T47D (cell line): ENCODE measurements at regions not wholly inside any gene's neighbourhood (a gene's known extent, or its start where the extent isn't known, plus 50 kb on each side); places are given as distances from the start of the nearest gene placed in this dataset.

Experiments used
- DNase-seq, 2 experiments: peaks; one replicate each; pipeline versions ENCODE4 v3.0.0 to v3.0.0-alpha.2; 2011 to 2012; ENCODE audit warnings: low read depth in 1 of 2, low spot score in 1 of 2
- JUND ChIP-seq: IDR thresholded peaks from 2 replicates; pipeline ENCODE4 v1.6.1; 2012; ENCODE audit warnings: low read depth
- in situ Hi-C: cut with HindIII; loops from 2 replicates; pipeline ENCODE4 v1.10.0; 2016; ENCODE audit warnings: low sequenced_read_pairs, low pct_unique_long_range_greater_than_20kb

DNA sequence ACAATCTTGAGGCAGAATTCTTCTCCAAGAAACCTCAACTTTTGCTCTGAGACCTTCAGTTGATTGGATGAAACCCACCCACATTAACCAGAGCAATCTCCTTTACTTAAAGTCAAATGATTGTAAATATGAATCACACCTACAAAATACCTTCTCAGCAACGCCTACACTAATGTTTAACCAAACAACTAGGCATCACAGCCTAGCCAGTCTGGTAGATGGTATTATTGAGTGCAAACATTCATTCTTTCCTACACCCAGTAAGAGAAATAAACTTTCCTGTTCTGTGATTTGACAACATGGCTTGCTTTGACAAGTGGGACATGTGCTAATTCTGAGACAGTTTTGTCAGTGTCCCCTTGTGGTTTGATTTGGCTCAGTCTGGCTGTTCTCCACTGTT is 252.2 kb downstream of the HACE1 start:
- in situ Hi-C loops: no loop called here
- TF ChIP-seq JUND: no peak
- no peak for DNase-seq

DNA sequence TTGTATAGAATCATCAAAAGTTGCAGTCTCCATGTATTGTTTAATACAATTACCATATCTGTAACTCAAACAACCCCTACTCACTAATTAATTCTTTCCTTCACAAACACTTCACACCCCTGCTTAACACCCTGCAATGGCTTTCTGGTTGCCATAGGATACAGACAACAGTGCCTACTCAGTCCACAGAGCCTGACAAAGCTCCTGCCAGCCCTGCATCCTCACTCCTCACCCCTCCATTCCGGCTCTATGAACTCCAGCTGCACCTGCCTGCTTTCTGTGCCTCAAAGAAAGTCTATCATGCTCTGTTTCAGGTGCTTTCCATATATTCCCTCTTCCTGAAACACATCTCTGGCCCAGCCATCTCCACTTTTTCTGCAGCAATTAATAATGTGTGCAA is 253.4 kb downstream of the HACE1 start:
- in situ Hi-C loops: no loop called here
- no peak for DNase-seq
- TF ChIP-seq JUND: no peak

DNA sequence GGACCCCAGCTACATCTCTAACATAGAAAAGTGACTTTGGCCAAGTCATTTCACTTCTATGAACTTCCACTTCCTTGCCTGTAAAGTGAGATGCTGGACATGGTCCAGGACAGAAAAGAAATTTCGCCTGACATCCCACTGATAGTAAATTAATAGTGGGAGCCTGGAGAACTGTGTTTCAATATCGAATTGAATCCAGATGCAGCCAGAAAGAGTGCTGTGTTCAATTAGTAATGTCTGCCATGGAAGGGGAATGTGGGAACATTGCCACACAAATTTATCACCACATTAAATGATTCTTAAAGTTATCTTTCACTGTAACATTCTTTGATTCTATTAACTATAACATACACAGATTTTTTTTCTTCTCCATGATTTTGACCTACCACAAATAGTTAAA is 255.0 kb downstream of the HACE1 start:
- no peak for TF ChIP-seq JUND
- DNase-seq: no peak
- in situ Hi-C loops: no loop called here

DNA sequence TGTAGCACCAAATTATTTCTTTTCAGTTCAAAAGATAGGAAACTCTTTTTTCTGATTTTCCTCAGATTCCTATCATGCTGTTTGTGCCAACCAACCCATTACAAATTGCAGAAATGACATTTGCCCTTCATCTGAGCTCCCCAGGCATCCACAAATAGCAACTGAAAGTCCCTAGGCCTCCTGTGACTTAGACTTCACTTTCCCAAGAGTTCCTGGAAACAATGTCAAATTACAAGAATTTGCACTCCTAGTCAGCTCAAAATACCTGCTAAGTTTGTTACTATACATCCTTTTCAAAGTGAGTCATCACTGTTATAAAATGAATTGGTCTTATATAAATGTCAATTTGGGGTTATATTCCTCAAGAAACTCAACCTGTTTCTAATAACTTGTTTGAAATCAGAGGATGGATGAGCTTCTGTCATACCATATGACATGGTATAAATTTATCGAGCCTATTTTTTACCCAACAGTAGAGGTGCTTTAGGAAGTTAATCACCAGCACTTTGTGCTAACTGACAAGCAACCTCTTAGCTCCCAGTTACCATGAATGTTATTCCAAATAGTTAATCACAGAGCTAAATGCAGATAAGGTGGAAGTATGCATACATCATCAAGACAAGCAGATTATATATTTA is 256.5 kb downstream of the HACE1 start:
- in situ Hi-C loops: no loop called here
- no peak for DNase-seq
- TF ChIP-seq JUND: no peak

DNA sequence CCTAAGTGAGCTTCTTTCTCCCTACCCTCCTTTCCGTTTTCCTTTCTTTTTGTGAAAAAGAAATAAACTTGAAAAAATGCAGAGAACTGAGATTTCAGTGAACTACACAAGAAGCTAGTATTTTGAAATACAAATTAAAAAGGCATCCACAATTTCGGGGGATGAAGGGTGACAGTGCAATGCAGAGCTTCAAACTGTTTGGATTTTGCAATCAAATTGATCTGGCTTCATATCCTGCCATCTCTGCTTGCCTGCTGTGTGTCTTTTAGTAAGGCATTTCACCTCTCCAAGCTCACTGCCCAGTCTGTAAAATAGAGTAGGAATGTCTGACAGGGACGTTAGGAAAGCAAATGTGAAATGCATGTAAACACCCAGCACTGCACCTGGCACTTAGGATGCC is 258.0 kb downstream of the HACE1 start:
- in situ Hi-C loops: no loop called here
- TF ChIP-seq JUND: no peak
- DNase-seq: no peak

DNA sequence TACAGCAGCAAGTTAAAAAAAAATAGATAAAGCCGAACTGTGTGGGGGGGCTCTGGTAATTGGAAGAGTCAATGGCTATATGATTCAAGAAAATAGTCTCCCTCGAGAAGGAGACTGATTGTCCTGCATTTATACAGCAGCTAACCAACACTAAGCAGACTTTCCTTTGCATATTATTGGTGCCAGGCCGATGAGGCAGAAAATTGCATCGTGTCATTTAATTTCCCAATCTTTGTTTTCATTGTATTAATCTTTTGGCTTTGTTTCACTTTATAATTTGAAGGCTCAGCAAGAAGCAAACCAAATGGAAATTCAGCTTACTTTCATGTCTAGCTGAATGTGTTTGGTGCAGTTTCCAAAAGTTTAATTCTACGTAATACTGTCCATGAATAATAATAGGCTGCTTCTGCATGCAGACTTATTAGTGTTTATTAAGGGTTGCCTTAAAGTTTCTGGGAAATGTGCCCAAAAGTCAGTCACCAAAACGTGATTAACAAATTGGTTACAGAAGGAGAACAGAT is 258.5 kb downstream of the HACE1 start:
- TF ChIP-seq JUND: no peak
- no peak for DNase-seq
- in situ Hi-C loops: no loop called here

DNA sequence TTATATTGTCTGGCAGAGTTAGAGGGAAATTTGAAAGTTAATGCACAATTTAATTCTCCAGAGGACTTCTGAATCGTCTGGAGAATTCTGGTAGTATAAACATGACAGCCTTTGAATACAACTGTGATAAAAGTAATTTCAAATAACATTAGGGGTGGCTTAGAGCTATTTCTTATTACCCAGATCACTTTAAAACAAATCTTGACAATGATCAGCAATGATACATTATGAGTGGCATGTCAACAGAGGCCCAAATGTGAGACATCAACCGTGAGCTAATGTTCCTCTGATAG is 259.1 kb downstream of the HACE1 start:
- TF ChIP-seq JUND: no peak
- DNase-seq: no peak
- in situ Hi-C loops: no loop called here

DNA sequence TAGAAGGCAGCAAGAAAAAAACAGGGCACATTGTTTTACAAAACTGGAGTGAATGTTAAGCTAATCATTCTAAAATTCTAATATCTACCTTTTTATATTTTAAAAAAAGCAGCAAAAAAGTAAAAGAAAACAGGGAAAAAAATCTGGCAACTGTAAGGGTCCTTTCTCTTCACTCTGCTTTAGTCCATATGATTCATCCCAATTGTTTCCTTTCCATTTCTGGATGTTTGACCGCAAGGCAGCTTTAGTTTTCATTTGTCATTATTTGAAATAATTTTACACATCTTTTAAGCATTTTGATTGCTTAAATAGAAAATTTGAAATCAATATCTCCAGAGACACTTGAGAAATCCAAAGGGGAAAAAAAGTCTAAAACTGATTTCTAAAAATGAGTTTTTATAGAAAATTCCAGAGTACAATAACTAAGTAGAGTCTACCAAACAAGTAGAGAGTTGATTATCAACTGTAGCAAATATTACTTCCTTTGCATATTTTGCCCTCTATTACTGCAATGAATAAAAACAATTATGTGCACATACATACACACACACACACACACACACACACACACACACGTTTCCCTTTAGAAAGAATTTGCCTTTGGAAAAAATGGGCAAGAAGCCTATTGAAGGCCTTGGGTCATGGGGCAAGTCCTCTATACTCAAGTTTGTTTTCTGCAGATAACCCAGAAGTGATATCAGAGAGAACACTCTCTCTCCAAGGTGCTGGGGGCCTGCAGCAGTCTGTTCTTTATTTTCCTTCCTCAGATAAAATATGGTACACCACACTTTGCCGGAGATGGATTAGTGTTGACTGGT is 259.7 kb downstream of the HACE1 start:
- in situ Hi-C loops: no loop called here
- DNase-seq: no peak
- no peak for TF ChIP-seq JUND

DNA sequence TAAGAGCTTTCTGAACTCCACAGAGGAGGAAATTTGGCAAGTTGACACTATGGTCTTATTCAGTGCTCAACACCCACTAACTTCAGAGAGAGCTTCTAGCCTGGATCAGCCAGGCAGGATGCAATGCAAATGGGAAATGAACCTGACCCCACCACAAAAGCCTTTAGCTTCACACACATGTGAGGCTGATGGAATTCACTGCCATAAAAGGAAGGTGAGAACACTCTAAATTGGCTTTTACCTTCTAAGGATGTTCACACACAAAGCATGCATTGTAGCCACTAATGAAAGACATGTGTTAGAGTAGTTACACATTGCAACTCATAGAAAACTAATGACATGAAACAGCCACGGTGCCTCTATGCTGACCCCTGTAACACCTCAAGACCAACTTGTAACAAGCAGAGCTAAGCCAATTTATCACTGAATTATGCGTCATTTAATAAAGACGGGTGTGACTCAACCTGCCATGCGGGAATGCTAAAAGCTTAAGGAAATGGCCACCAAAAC is 262.1 kb downstream of the HACE1 start:
- in situ Hi-C loops: no loop called here

DNA sequence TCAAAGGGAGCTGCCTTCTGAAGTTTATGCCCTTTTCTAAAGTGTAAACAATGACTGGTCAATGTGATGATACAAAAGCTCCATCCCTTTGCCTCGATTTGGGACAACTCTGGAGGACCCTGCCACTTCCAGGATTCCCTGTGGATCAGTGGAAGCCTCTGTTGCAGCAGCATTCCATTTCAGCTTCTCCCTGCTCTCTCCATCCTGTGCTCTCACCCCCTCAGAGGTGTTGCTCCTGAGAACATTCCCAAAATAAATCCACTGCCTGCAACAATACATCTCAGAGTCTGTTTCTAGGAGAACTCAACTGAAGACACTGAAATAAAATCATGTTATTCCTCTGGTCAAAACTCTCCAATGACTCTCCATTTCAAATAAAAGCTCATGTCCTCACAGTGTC is 263.6 kb downstream of the HACE1 start:
- in situ Hi-C loops: no loop called here
- no peak for TF ChIP-seq JUND
- DNase-seq: no peak

More for the DNA sequence above, 262.1 kb downstream of the HACE1 start:
- no peak for DNase-seq
- no peak for TF ChIP-seq JUND

DNA sequence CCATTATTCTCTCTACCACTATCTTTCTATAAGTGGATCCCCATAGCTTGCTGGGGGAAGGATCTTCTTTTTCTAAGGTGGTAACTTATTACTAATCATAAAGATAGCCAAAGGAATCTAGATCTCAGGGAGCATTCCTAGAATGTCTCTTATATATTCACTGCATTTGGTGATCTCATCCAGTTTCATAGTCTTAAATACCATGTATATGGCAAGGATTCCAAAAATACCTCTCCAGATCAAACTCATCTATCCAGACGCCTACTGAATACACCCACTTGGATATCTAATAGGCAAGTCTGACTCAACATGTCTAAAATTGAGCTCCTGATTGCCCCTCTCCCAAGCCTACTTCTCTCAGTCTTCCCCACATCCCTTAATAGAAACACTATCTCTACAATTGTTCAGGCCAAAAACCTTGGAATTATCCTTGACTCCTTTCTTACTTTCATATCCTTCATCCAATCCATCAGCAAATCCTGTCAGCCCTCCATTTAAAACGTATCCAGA is 264.4 kb downstream of the HACE1 start:
- no peak for TF ChIP-seq JUND
- no peak for DNase-seq
- in situ Hi-C loops: no loop called here

DNA sequence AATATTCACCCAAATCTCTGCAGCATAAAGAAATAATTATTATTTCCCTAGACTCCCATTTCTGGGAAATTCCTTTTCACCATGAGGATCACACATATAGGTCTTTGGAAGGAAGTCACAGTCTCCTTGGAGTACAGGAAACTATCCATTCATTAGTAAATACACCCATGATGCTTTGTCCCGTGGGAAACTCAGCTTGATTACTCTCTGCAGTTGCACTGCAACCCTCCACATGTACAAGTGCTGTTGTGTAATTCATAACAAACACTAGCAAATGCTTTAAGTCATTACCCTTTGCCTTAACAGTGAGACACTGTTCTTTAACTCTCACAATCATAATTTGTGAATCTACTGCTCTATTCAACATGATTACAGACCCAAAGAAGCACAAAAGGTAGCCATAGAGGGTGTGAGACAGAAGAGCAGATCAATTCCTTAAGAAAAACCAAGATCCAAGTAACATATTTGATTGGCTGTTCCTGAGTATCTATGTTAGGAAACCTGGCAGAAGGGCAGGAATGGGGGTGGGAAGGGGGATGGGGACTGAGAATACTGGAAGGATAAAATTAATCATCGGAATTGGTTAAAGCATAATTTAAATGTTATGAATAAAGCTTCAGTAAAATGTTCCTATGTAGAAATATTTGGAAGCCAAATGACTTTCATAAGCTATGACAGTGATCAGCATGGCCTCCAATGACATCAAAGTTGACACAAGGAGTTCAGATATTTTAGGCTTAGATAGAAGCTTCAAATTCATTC is 268.0 kb downstream of the HACE1 start:
- in situ Hi-C loops: no loop called here
- no peak for TF ChIP-seq JUND
- DNase-seq: no peak
